Loucy (cell line): ENCODE measurements at regions not wholly inside any gene's neighbourhood (a gene's known extent, or its start where the extent isn't known, plus 50 kb on each side); places are given as distances from the start of the nearest gene placed in this dataset.

Experiments
- H2AFZ ChIP-seq: fragments of 200-600 bp; sonication (generic); 2 replicates; pipeline ENCODE4 v1.6.0; 2016; ENCODE audit warnings: antibody characterized with exemption, mild to moderate bottlenecking, low read length, moderate library complexity
- H3F3A ChIP-seq: fragments of 200-600 bp; 2 replicates; pipeline ENCODE4 v1.6.0; 2016; ENCODE audit warnings: antibody characterized with exemption, low read depth, mild to moderate bottlenecking
- H3K27me3 ChIP-seq: fragments of 200-600 bp; sonication (generic); 2 replicates; pipeline ENCODE4 v1.6.1; 2014; ENCODE audit warnings: low read length, mild to moderate bottlenecking; ENCODE audit not compliant: insufficient read depth, poor library complexity, severe bottlenecking
- H3K36me3 ChIP-seq: fragments of 200-600 bp; sonication (generic); 2 replicates; pipeline ENCODE4 v1.6.1; 2016; ENCODE audit warnings: low read length; ENCODE audit not compliant: insufficient read depth
- H3K4me1 ChIP-seq: fragments of 200-600 bp; sonication (generic); 2 replicates; pipeline ENCODE4 v1.5.1; 2014; ENCODE audit warnings: low read length, mild to moderate bottlenecking; ENCODE audit not compliant: insufficient read depth, poor library complexity, severe bottlenecking
- H3K4me2 ChIP-seq: fragments of 200-600 bp; sonication (generic); 2 replicates; pipeline ENCODE4 v1.6.0; 2014; ENCODE audit warnings: antibody characterized with exemption, low read length, low read depth, mild to moderate bottlenecking; ENCODE audit not compliant: poor library complexity, severe bottlenecking
- H3K4me3 ChIP-seq: fragments of 200-600 bp; sonication (generic); 2 replicates; pipeline ENCODE4 v1.5.1; 2014; ENCODE audit warnings: low read length, mild to moderate bottlenecking, mixed read lengths; ENCODE audit not compliant: poor library complexity, severe bottlenecking
- H3K79me2 ChIP-seq: fragments of 200-600 bp; sonication (generic); 2 replicates; pipeline ENCODE4 v1.6.1; 2014; ENCODE audit warnings: low read length; ENCODE audit not compliant: insufficient read depth
- H3K9ac ChIP-seq: fragments of 200-600 bp; sonication (generic); 2 replicates; pipeline ENCODE4 v1.6.0; 2014; ENCODE audit warnings: mild to moderate bottlenecking, low read depth, low read length, moderate library complexity; ENCODE audit not compliant: poor library complexity, severe bottlenecking
- H3K9me2 ChIP-seq: fragments of 200-600 bp; sonication (generic); replicated peaks from 2 replicates; pipeline ENCODE4 v1.6.1; 2016; ENCODE audit warnings: low read depth, low read length, mixed read lengths
- H3K9me3 ChIP-seq: fragments of 200-600 bp; sonication (generic); 2 replicates; pipeline ENCODE4 v1.6.1; 2014; ENCODE audit warnings: mild to moderate bottlenecking, antibody characterized with exemption, low read length, low read depth; ENCODE audit not compliant: insufficient read depth
- H4K20me1 ChIP-seq: fragments of 200-600 bp; sonication (generic); 2 replicates; pipeline ENCODE4 v1.6.0; 2014; ENCODE audit warnings: antibody characterized with exemption, low read length, mild to moderate bottlenecking; ENCODE audit not compliant: insufficient read depth, poor library complexity, severe bottlenecking
- CTCF ChIP-seq: fragments of 200-600 bp; sonication (generic); conservative IDR thresholded peaks from 2 replicates; pipeline ENCODE4 v1.5.1; 2014; ENCODE audit warnings: mild to moderate bottlenecking, antibody characterized with exemption, low read length
- EZH2phosphoT487 ChIP-seq: fragments of 200-600 bp; IDR thresholded peaks from 2 replicates; pipeline ENCODE4 v1.6.1; 2018; ENCODE audit warnings: antibody characterized with exemption, mild to moderate bottlenecking, moderate library complexity, borderline replicate concordance

DNA sequence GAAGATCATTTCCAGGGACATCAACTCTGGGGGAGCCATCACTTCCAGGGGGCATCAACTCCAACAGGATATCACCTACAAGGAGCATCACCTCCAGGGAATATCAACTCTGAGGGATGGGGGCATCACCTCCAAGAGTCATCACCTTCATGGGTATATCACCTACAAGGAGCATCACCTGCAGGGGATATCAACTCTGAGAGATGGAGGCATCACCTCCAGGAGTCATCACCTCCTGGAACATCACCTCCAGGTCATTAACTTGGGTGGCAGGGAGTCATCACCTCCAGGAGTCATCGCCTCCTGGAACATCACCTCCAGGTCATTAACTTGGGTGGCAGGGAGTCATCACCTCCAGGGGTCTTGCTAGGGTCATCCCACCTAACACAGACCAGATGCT lies 167.6 kb downstream of the NDUFA10 start:
- Histone ChIP-seq H4K20me1 (no peaks in the 10 kb centered on the region), H3K9ac (no peak overlapping the region), H2AFZ (no peak overlapping the region), H3K79me2 (no peaks in the 10 kb centered on the region), H3K9me3 (peaks cover 8% of the 10 kb centered on the region; the same call in 1 of the 2 replicates), H3K9me2 (no peaks in the 10 kb centered on the region), H3K36me3 (no peaks in the 10 kb centered on the region), H3K4me3 (no peak overlapping the region), H3K27me3 (no peaks in the 10 kb centered on the region), H3K4me1 (no peaks in the 10 kb centered on the region), H3F3A (no peaks in the 10 kb centered on the region), H3K4me2 (no peak overlapping the region)
- TF ChIP-seq EZH2phosphoT487 (no peak), CTCF (no peak)

DNA sequence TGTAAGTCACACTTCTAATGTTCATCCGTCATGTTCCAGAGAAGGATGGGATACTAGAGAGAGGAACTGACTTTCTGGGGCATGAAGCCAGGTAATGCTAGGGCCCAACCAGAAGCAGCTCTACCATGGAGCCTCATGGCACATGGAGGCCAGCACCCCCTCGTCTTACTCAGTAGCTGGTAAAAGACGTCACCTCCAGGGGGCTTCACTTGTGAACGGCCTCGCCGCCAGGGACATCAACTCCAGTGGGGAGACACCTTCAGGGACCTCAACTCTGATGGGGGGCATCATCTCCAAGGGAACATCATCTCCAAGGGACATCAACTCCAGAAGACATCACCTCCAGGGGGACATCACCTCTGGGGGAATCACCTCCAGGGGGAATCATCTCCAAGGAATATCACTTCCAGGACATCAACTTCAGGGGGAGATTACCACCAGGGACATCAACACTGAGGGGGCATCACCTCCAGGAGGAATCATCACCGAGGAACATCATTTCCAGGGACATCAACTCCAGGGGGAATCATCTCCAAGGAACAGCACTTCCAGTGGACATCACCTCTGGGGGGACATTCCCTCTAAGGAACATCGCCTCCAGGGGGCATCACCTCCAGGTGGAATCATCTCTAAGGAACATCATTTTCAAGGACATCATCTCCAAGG lies 168.4 kb downstream of the NDUFA10 start:
- no peaks in the 10 kb centered on the region for H3K36me3 ChIP-seq
- H3K9ac ChIP-seq, result no peak overlapping the region
- no peaks in the 10 kb centered on the region for H3F3A ChIP-seq
- H3K4me3 ChIP-seq, result no peak overlapping the region
- H3K9me3 ChIP-seq, result peaks cover 8% of the 10 kb centered on the region; the same call in 1 of the 2 replicates
- H3K79me2 ChIP-seq, result no peaks in the 10 kb centered on the region
- TF ChIP-seq CTCF, result no peak
- TF ChIP-seq EZH2phosphoT487, result no peak
- no peaks in the 10 kb centered on the region for H3K4me1 ChIP-seq
- no peak overlapping the region for H2AFZ ChIP-seq
- no peak overlapping the region for H3K4me2 ChIP-seq
- no peaks in the 10 kb centered on the region for H4K20me1 ChIP-seq
- H3K9me2 ChIP-seq, result no peaks in the 10 kb centered on the region
- H3K27me3 ChIP-seq, result no peaks in the 10 kb centered on the region

- H3K4me2 ChIP-seq, result no peak overlapping the region
- no peak overlapping the region for H3K4me3 ChIP-seq
- no peaks in the 10 kb centered on the region for H3K79me2 ChIP-seq
- no peaks in the 10 kb centered on the region for H3F3A ChIP-seq
- no peaks in the 10 kb centered on the region for H3K4me1 ChIP-seq
- no peaks in the 10 kb centered on the region for H3K9me2 ChIP-seq
- H3K36me3 ChIP-seq, result no peaks in the 10 kb centered on the region
- TF ChIP-seq CTCF, result no peak
- no peak for TF ChIP-seq EZH2phosphoT487
- H3K9ac ChIP-seq, result no peak overlapping the region
- H4K20me1 ChIP-seq, result no peaks in the 10 kb centered on the region
- peaks cover 8% of the 10 kb centered on the region; the same call in 1 of the 2 replicates for H3K9me3 ChIP-seq
- H3K27me3 ChIP-seq, result no peaks in the 10 kb centered on the region
- no peak overlapping the region for H2AFZ ChIP-seq
Observed at GRCh38 chr2:239855863-239856587, 169.1 kb downstream of the NDUFA10 start.
